IPS-18c (cell line): ENCODE measurements at regions not wholly inside any gene's neighbourhood (a gene's known extent, or its start where the extent isn't known, plus 50 kb on each side); places are given as distances from the start of the nearest gene placed in this dataset.

Experiments
- H3K4me3 ChIP-seq: 2 replicates; pipeline ENCODE4 v1.7.0; 2013; ENCODE audit warnings: low read depth, mild to moderate bottlenecking, low read length, moderate library complexity; ENCODE audit not compliant: insufficient read depth
- H3K9me3 ChIP-seq: one replicate; pipeline ENCODE4 v1.6.1; 2013; ENCODE audit warnings: mild to moderate bottlenecking, low read length, moderate library complexity; ENCODE audit not compliant: control insufficient read depth, insufficient read depth

DNA sequence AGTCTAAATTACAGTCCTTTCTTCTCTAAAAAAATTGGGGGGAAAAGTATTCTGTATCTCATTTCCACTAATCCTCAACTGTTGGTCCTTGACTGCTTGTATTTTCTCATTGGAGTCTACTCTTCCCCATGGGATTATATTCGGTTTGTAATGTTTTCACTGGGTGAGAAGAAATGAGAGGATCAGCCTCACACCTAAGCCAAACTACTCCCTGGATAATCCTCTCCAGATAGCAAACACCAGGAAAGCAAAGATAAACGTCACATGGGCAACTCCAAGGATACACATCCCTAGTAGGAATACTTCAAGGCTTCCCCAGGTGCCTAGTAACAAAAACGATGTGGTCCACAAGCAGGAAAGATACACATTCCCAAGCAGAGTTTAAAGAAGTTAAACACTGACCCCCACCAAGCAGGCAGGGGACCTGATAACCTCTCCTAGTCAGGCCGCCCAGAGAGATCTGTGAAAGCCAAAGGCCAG is 53.9 kb upstream of the SOX4 start:
- Histone ChIP-seq H3K4me3 (no peak overlapping the region), H3K9me3 (no peaks in the 10 kb centered on the region)
